Embryonic facial prominence (tissue), 1 donor: ENCODE measurements at regions not wholly inside any gene's neighbourhood (a gene's known extent, or its start where the extent isn't known, plus 50 kb on each side); places are given as distances from the start of the nearest gene placed in this dataset.

Experiments used
- DNase-seq: peaks from one replicate; pipeline ENCODE4 v3.0.0-alpha.2; 2016; ENCODE audit errors: extremely low spot score

DNA sequence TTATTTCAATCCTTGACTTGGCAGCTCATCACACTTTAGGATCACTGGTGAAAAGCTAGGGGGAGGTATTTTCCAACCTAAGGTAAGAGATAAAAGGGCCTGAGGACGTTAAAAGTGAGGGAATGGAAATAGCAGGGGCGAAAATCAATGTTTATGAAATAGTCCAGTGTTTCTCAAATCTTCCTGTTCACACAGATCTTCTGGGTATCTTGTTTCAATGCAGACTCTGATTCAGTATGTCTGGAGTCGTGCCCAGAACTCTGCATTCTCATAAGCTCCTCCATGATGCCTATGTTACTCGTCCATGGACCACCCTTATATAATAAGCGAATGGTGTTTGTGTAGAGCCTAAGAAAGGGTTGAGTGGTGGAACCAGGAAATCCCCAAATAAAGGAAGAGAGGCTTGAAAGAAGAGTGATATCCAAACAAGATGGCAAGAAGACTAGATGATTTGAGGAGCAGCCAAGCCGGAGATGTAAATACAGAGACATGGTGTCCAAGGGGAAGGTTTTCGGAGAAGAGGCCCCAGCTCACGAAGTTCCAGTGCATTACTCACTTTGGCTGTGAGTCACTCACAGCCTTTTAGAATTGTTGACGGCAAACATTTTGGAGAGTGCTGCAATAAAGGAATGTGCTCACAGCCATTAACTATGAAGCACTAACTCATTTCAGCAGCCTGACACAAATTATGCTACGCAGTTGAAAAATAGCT lies 215.6 kb upstream of the PPARGC1A start:
- DNase-seq: no peak

DNA sequence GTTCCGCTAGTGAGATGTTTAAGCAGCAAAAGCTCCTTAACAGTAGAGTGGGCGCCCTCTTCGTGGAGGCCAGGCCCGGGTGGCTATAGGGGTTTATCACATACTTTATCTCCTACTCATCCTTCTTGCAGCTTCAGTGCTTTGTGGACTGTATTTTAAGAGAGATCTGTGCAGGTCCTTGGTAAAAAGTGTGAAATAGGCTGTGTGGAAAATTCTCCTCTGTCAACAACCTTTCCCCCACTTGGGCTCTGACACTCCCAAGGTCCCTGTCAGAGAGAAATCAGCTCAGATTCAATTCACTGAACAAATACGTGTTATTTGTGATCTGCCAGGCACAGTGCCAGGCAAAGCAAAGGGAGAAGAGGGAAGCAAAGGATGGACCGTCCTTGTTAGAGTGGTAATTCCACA lies 214.3 kb upstream of the PPARGC1A start:
- DNase-seq: no peak

GRCh38 chr4:24103434-24104157 lies 213.7 kb upstream of the PPARGC1A start:
- DNase-seq: no peak

GRCh38 chr4:24102621-24103020 lies 212.8 kb upstream of the PPARGC1A start:
- DNase-seq: no peak

- DNase-seq: no peak
Observed at GRCh38 chr4:24096603-24097002, 206.8 kb upstream of the PPARGC1A start.

DNA sequence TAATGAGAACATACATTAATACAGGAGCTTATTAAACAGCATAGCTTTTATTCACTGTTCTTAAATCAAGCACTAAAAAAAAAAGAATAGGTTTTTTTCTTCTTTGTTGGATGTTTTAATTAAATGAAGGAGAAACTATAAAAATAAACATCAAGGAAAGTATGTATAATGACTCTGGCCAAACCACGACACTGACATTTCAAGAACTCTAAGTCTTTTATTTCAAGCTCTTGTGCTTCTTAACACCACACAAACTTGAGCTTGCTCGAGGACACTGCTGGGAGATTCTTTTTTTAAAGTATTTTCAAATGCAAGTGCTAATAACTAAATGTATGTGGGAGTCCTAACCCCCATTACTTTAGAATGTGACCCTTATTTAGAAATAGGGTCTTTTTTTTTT lies 204.9 kb upstream of the PPARGC1A start:
- DNase-seq: no peak

DNA sequence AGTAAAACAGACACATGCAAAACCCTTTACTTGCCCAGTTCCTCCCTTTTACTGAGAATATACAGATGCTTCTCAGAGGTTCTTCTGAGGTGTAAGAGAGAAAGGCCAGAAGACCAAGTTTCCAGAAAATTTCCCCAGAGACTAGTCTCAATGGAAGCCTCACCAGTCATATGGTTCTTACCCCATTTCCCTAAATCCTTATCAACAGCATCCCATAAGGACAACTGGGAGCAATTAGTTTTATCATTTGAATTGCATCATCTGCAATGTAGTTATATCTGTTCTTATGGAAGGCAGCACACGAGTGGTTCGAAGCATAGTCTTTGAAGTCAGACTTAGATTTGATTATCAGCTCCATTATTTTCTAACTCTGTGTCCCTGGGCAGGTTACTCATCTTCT lies 203.6 kb upstream of the PPARGC1A start:
- DNase-seq: no peak

GRCh38 chr4:24091639-24092233 lies 201.9 kb upstream of the PPARGC1A start:
- no peak for DNase-seq

GRCh38 chr4:24089851-24090534 lies 200.1 kb upstream of the PPARGC1A start:
- DNase-seq: no peak

- no peak for DNase-seq
Observed at GRCh38 chr4:24080871-24081270, 191.0 kb upstream of the PPARGC1A start.

DNA sequence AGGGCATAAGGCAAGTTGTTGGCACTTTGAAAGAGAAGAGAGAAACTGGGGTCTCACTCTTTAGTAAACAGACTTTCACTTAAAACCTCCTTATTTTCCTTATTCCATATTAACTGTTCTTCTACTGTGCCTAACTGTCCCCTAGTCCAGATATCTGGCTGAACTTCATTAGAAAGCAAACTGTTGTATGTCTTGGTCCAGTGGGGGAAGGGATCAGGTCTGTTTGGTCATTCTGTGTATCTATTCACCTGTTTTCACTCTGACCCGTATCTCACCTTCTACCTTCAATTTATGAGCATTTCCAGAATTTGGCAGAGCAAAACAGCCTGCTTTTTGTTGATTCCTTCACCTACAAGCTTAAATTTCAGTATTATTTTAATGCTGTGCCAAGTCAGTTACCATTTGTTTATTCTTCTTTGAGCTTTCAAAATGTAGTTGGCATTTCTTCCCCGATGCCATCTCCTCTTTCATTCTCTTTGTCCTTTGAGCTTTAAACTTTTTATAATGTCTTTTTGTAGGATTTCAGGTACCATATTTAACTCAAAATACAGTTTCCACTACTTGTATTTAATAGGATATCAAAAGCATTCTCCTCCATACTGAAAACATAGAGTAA lies 188.6 kb upstream of the PPARGC1A start:
- no peak for DNase-seq

GRCh38 chr4:24076811-24077210 lies 187.0 kb upstream of the PPARGC1A start:
- DNase-seq: no peak

- no peak for DNase-seq
Observed at GRCh38 chr4:24073948-24074347, 184.1 kb upstream of the PPARGC1A start.

GRCh38 chr4:24071612-24072372 lies 181.9 kb upstream of the PPARGC1A start:
- DNase-seq: no peak

- no peak for DNase-seq
Observed at GRCh38 chr4:24070117-24070516, 180.3 kb upstream of the PPARGC1A start.

DNA sequence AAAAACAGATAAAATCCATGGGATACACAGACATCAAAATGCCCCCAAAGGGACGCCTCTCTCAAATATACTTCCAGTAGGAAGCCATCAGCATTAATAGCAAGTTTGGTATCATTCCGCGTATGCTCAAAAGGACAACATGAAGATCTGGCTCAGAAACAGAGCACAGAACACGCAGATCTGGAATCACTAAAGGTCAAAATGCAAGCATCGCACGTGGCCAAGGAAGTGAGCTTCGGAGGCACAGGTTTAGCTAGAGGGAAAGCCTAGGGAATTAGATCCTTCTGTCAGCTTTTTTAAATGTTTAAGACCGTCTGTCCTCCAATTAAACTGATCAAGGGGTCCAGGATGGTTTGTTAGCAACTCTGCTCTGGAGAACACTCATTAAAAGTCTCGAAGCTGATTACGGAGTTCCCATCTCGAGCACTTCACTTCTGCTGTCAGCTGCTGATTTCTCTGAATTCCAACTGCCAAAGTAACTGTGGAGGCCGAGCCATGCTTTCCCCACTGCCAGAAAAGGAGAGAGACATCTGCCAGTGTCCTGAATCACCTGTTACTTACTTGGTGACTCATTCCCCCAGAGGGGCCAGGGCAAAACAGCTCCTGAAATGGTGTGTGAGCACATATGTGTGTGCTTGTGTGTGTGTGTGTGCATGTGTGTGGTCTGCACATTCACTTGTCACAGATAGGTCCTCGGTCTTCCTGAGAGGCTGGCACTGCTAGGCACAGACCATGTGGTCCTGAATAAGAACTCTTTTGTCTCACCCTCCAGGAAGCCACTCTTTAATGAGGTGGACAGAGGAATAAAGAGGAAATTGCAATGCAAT lies 177.7 kb upstream of the PPARGC1A start:
- DNase-seq: no peak

- no peak for DNase-seq
Observed at GRCh38 chr4:24065974-24066373, 176.1 kb upstream of the PPARGC1A start.

DNA sequence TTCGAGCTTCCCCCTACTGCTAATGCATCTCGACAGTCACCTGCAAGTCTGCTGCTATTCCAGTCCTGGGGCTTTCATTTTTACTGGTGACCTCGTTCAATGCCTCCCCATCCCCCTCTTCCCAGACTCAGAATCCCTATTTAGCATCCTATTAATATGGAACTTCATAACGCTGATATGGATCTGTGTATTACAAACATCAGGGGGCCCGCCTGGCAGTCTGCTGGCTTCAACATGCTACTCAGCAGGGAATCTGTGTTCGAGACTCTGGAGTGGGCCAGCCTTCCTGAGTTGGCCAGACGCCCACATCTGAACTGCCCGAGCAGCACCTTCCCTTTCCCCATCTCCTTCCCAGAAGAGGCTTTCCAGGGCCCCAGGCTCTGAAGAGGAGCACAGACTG lies 173.9 kb upstream of the PPARGC1A start:
- DNase-seq: no peak

GRCh38 chr4:24060932-24061331 lies 171.1 kb upstream of the PPARGC1A start:
- DNase-seq: no peak

- DNase-seq: no peak
Observed at GRCh38 chr4:24059839-24060238, 170.0 kb upstream of the PPARGC1A start.
